ENCODE measurements at regions not wholly inside any gene's neighbourhood (a gene's known extent, or its start where the extent isn't known, plus 50 kb on each side); places are given as distances from the start of the nearest gene placed in this dataset.
"Not testable (repeated sequence)": the region's sequence is repeated elsewhere in the genome, so short reads cannot be mapped to it uniquely, and the experiment has no call there.

GRCh38 chr15:30030345-30030744, 52.4 kb upstream of the GOLGA8J start:
- DNase-seq = no peak

- peak; percentile 35 for DNase-seq
Observed at GRCh38 chr15:30023798-30024295, 58.9 kb upstream of the GOLGA8J start.

- DNase-seq = no peak
Observed at GRCh38 chr15:30010746-30011145, 72.0 kb upstream of the GOLGA8J start.

GRCh38 chr15:30008156-30008555, 74.6 kb upstream of the GOLGA8J start:
- DNase-seq = no peak

GRCh38 chr15:30001602-30002001, 81.2 kb upstream of the GOLGA8J start:
- DNase-seq = no peak

- DNase-seq = no peak
Observed at GRCh38 chr15:29998033-29998432, 84.7 kb upstream of the GOLGA8J start.

GRCh38 chr15:29997499-29997898, 85.3 kb upstream of the GOLGA8J start:
- DNase-seq = no peak

GRCh38 chr15:29994284-29994683, 88.5 kb upstream of the GOLGA8J start:
- no peak for DNase-seq

- DNase-seq = no peak
Observed at GRCh38 chr15:29990954-29991353, 91.8 kb upstream of the GOLGA8J start.

GRCh38 chr15:29990035-29990434, 92.7 kb upstream of the GOLGA8J start:
- DNase-seq = no peak

GRCh38 chr15:29988701-29989100, 94.1 kb upstream of the GOLGA8J start:
- DNase-seq = peak; percentile 8

- DNase-seq = no peak
Observed at GRCh38 chr15:29986946-29987345, 95.8 kb upstream of the GOLGA8J start.

- no peak for DNase-seq
Observed at GRCh38 chr15:29978411-29979382, 104.1 kb upstream of the GOLGA8J start.

- DNase-seq = not testable (repeated sequence)
Observed at GRCh38 chr15:29974056-29974455, 108.7 kb upstream of the GOLGA8J start.

GRCh38 chr15:29972051-29972450, 110.7 kb upstream of the GOLGA8J start:
- DNase-seq = no peak

GRCh38 chr15:29970402-29970695, 112.4 kb upstream of the GOLGA8J start:
- no peak for DNase-seq

GRCh38 chr15:29969562-29970401, 113.0 kb upstream of the GOLGA8J start:
- no peak for DNase-seq

- DNase-seq = no peak
Observed at GRCh38 chr15:29968895-29969561, 113.7 kb upstream of the GOLGA8J start.

GRCh38 chr15:29968099-29968894, 114.5 kb upstream of the GOLGA8J start:
- no peak for DNase-seq

- no peak for DNase-seq
Observed at GRCh38 chr15:29962407-29962806, 120.3 kb upstream of the GOLGA8J start.

- no peak for DNase-seq
Observed at GRCh38 chr15:29959384-29960137, 123.2 kb upstream of the GOLGA8J start.

GRCh38 chr15:29952225-29952624, 130.0 kb upstream of the TJP1 start:
- DNase-seq = no peak
